GM12892 (cell line): ENCODE measurements at regions not wholly inside any gene's neighbourhood (a gene's known extent, or its start where the extent isn't known, plus 50 kb on each side); places are given as distances from the start of the nearest gene placed in this dataset.

Experiments
- POLR2A ChIP-seq: IDR thresholded peaks from 2 replicates; pipeline ENCODE4 v1.6.1; 2011; ENCODE audit warnings: low read depth, low read length, control low read depth
- POLR2AphosphoS5 ChIP-seq: IDR thresholded peaks from 2 replicates; pipeline ENCODE4 v1.6.1; 2011; ENCODE audit warnings: low read depth, low read length, control low read depth
- TAF1 ChIP-seq: IDR thresholded peaks from 2 replicates; pipeline ENCODE4 v1.6.1; 2011; ENCODE audit warnings: low read depth, mild to moderate bottlenecking, control low read depth, low read length, borderline replicate concordance

DNA sequence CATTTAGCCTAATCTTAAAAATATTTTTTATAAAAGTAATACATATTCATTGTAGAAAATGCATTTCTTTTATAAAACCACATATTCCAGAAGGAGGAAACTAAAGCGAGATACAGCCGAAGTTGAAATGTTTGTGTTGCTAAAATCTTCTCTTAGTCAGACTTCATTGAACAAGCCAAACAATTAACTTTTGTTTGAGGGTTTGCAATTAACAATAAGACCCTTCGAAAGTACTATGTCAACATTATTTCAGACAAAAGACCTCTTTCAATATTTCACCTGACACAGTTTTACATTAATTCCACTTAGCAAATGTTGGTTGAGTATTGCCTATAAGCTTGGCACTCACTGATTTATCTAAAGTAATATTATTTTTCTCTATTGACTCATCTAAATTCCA is 354.0 kb upstream of the ADAMTS5 start:
- TF ChIP-seq TAF1 (no peak), POLR2A (no peak), POLR2AphosphoS5 (no peak)
